Ishikawa (cell line): ENCODE measurements at regions not wholly inside any gene's neighbourhood (a gene's known extent, or its start where the extent isn't known, plus 50 kb on each side); places are given as distances from the start of the nearest gene placed in this dataset.

Source experiments
- CEBPB ChIP-seq: IDR thresholded peaks from 2 replicates; pipeline ENCODE4 v1.6.1; 2012
- CREB1 ChIP-seq: IDR thresholded peaks from 2 replicates; pipeline ENCODE4 v1.6.1; 2012; ENCODE audit warnings: low read depth
- EGR1 ChIP-seq: IDR thresholded peaks from 2 replicates; pipeline ENCODE4 v1.6.1; 2012
- EP300 ChIP-seq: IDR thresholded peaks from 2 replicates; pipeline ENCODE4 v1.6.1; 2012; ENCODE audit warnings: borderline replicate concordance
- FOXM1 ChIP-seq: IDR thresholded peaks from 2 replicates; pipeline ENCODE4 v1.6.1; 2012; ENCODE audit warnings: low read depth, borderline replicate concordance
- MAX ChIP-seq: IDR thresholded peaks from 2 replicates; pipeline ENCODE4 v1.6.1; 2012
- NFIC ChIP-seq: IDR thresholded peaks from 2 replicates; pipeline ENCODE4 v1.6.1; 2012
- RAD21 ChIP-seq: IDR thresholded peaks from 2 replicates; pipeline ENCODE4 v1.6.1; 2012; ENCODE audit warnings: low read depth
- REST ChIP-seq: IDR thresholded peaks from 2 replicates; pipeline ENCODE4 v1.6.1; 2012; ENCODE audit warnings: low read depth, mild to moderate bottlenecking
- TAF1 ChIP-seq: IDR thresholded peaks from 2 replicates; pipeline ENCODE4 v1.6.1; 2012; ENCODE audit warnings: low read depth, mild to moderate bottlenecking
- TCF12 ChIP-seq: IDR thresholded peaks from 2 replicates; pipeline ENCODE4 v1.6.1; 2012; ENCODE audit warnings: low read depth
- TEAD4 ChIP-seq: IDR thresholded peaks from 2 replicates; pipeline ENCODE4 v1.6.1; 2012
- USF1 ChIP-seq: IDR thresholded peaks from 2 replicates; pipeline ENCODE4 v1.6.1; 2012
- YY1 ChIP-seq: IDR thresholded peaks from 2 replicates; pipeline ENCODE4 v1.6.1; 2012; ENCODE audit warnings: low read depth
- ZBTB7A ChIP-seq: IDR thresholded peaks from 2 replicates; pipeline ENCODE4 v1.6.1; 2012; ENCODE audit warnings: low read depth

DNA sequence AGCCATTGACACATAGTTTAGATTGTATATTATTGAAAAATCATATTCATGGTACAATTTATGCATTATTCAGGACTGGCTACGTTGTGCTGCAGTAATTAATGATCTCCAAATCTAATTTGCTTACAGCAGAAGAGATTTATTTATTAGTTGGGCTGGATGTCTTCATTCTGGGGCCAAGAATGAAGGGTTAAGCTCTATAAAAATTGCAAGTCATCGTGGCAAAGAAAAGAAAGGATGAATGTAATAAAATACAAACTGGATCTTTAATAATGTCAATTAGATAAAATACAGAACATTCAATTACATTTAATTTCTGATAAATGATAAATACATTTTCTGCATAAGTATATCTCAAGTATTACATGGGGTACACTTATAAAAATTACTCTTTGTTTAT lies 151.8 kb upstream of the ANO5 start:
- TF ChIP-seq EGR1, result no peak
- TF ChIP-seq FOXM1, result no peak
- no peak for TF ChIP-seq CREB1
- no peak for TF ChIP-seq NFIC
- TF ChIP-seq TAF1, result no peak
- TF ChIP-seq TEAD4, result no peak
- TF ChIP-seq YY1, result no peak
- TF ChIP-seq ZBTB7A, result no peak
- TF ChIP-seq EP300, result no peak
- TF ChIP-seq MAX, result no peak
- TF ChIP-seq USF1, result no peak

DNA sequence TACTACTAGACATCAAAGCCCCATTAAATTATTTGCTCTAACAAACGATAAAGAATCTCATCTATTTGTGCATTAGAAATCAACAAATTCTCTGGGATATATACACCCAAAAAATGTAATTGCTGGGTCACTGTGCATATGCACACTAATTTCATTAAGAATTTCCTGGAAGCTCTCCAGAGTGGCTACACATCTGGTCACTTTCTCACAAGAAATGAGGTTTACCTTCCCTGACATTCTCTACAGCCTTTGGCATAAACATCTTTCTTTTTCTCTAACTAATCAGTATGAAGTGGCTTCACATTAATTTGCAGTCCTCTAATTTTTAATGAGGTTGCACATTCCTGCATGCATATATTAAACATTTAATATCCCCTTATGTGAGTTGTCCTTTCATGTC lies 150.8 kb upstream of the ANO5 start:
- no peak for TF ChIP-seq REST

DNA sequence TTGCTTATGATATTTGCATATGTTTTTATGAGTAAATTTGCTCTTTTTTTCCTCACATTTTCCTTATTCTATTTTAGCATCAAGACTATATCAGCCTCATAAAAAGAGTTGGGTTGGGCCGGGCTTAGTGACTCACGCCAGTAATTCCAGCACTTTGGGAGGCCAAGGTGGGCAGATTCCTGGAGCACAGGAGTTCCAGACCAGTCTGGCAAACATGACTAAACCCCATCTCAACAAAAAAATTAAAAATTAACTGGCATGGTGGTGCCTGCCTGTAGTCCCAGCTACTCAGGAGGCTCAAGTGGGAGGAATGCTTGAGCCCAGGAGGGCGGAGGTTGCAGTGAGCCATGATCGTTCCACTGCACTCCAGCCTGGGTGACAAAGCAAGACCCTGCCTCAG lies 148.8 kb upstream of the ANO5 start:
- TF ChIP-seq TCF12, result no peak
- TF ChIP-seq FOXM1, result no peak
- TF ChIP-seq USF1, result no peak
- no peak for TF ChIP-seq RAD21
- no peak for TF ChIP-seq ZBTB7A
- TF ChIP-seq TAF1, result no peak
- TF ChIP-seq CEBPB, result no peak
- no peak for TF ChIP-seq CREB1

DNA sequence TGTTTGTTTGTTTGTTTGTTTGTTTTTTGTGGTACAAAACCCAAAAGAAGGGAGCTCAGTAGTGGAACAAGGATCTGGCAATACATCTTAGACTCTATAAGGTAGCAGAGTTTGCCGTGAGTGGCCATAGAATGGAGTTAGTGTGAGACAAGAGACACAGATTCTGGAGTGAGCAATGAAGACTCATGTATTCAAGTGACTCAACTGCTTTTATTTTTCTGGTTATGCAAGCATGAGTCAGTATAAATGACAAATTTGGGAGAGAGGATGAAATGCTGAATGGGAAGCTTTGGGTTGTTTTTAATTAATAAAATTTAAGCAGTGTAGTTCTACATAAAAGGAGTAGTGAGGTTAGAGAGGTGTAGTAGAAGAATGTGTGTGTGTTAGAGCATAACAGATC lies 143.6 kb upstream of the ANO5 start:
- TF ChIP-seq CEBPB (no peak), TAF1 (no peak), ZBTB7A (no peak), RAD21 (no peak), YY1 (no peak), USF1 (no peak), FOXM1 (no peak)

GRCh38 chr11:22065472-22065871 lies 127.4 kb upstream of the ANO5 start:
- TF ChIP-seq EP300 (no peak), ZBTB7A (no peak), TCF12 (no peak), CREB1 (no peak), USF1 (no peak), FOXM1 (no peak), RAD21 (no peak), TEAD4 (no peak), YY1 (no peak), CEBPB (no peak), EGR1 (no peak), MAX (no peak), TAF1 (no peak), REST (no peak), NFIC (no peak)

- TF ChIP-seq FOXM1 (no peak), EP300 (no peak), USF1 (no peak)
Measured at GRCh38 chr11:22069844-22070243, 123.0 kb upstream of the ANO5 start.
